D721Med (cell line): ENCODE measurements at regions not wholly inside any gene's neighbourhood (a gene's known extent, or its start where the extent isn't known, plus 50 kb on each side); places are given as distances from the start of the nearest gene placed in this dataset.

ENCODE experiments used
- DNase-seq: peaks from one replicate; pipeline ENCODE4 v3.0.0; 2011; ENCODE audit warnings: low spot score; ENCODE audit not compliant: insufficient read length
- FAIRE-seq: peaks from 2 replicates; lab custom pipeline; 2011; peaks lifted over from hg19 to GRCh38; lab: Jason Lieb, UNC
- TF ChIP-seq, protein P1 (sequence below): IDR thresholded peaks from 2 replicates; pipeline ENCODE4 v1.5.1; 2012; ENCODE audit warnings: mild to moderate bottlenecking, control low read depth; ENCODE audit not compliant: insufficient read depth; ENCODE audit errors: missing control alignments

GRCh38 chr17:27224526-27225315 lies 69.2 kb upstream of the WSB1 start:
- FAIRE-seq = no peak

GRCh38 chr17:27226611-27227230 lies 67.2 kb upstream of the WSB1 start:
- TF ChIP-seq, protein P1, sequence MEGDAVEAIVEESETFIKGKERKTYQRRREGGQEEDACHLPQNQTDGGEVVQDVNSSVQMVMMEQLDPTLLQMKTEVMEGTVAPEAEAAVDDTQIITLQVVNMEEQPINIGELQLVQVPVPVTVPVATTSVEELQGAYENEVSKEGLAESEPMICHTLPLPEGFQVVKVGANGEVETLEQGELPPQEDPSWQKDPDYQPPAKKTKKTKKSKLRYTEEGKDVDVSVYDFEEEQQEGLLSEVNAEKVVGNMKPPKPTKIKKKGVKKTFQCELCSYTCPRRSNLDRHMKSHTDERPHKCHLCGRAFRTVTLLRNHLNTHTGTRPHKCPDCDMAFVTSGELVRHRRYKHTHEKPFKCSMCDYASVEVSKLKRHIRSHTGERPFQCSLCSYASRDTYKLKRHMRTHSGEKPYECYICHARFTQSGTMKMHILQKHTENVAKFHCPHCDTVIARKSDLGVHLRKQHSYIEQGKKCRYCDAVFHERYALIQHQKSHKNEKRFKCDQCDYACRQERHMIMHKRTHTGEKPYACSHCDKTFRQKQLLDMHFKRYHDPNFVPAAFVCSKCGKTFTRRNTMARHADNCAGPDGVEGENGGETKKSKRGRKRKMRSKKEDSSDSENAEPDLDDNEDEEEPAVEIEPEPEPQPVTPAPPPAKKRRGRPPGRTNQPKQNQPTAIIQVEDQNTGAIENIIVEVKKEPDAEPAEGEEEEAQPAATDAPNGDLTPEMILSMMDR = no peak
- FAIRE-seq (no peak), DNase-seq (no peak)

More at GRCh38 chr17:27224526-27225315, 69.2 kb upstream of the WSB1 start:
- TF ChIP-seq, protein P1 = no peak
- DNase-seq = no peak

- TF ChIP-seq, protein P1 = no peak
- no peak for FAIRE-seq
- DNase-seq = no peak
These were observed 62.9 kb upstream of the WSB1 start for GRCh38 chr17:27230996-27231395.

- FAIRE-seq = no peak
- no peak for DNase-seq
- TF ChIP-seq, protein P1 = no peak
These were observed 61.6 kb upstream of the WSB1 start for GRCh38 chr17:27232328-27232727.

DNA sequence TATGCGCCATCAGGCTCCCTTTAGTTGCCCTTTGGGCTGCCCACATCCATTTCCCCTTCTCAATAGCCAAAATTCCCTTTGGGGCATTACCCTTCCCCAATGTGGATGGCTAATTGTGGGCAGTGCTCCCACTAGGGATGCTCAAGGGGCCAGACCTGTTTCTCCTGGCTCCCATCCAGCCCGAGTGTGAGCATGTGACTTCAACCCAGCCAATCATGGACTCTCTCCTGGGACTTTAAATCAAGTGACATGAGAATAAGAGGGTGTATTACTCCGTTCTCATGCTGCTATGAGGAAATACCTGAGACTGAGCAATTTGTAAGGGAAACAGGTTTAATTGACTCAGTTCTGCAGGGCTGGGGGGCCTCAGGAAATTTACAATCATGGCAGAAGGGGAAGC lies 60.9 kb upstream of the WSB1 start:
- DNase-seq (no peak), FAIRE-seq (no peak)
- TF ChIP-seq, protein P1 = no peak

- TF ChIP-seq, protein P1 = no peak
- DNase-seq (no peak), FAIRE-seq (no peak)
These were observed 60.1 kb upstream of the WSB1 start for GRCh38 chr17:27233776-27234175.
